ENCODE measurements at regions not wholly inside any gene's neighbourhood (a gene's known extent, or its start where the extent isn't known, plus 50 kb on each side); places are given as distances from the start of the nearest gene placed in this dataset.

DNA sequence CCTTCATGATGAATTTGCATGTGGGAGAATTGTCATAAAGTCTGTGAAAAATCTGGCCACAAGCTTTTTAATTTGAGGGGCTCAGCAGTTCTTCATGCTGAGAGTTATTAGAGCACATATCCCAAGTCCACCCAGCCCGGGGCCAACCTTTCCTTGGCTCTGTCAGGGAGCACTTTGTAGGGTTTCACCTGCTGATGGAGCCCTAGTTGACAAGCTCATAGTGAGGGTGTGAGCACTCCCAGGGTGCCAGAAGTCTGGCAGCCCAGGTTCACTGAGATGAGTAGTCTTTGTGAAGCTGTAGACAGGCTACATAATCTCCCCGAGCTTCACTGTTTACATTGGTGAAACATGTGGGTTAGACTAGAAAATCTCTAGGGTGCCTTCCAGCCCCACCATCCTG lies 97.2 kb upstream of the NREP start:
- WGBS, 2 donors, result 29 to 63% methylated on average over 2 of the region's 2 CpGs
- Histone ChIP-seq H3K27ac (no peak overlapping the region), H3K4me1 (no peaks in the 10 kb centered on the region), H3K4me3 (no peak overlapping the region), H3K9me3 (no peaks in the 10 kb centered on the region), H3K27me3 (no peaks in the 10 kb centered on the region), H3K36me3 (replicated peaks in 1 of 2; ENCODE audit: insufficient read depth in 1 of 2, low read depth in 2 of 2) (no peaks in the 10 kb centered on the region)
- TF ChIP-seq, protein P1, sequence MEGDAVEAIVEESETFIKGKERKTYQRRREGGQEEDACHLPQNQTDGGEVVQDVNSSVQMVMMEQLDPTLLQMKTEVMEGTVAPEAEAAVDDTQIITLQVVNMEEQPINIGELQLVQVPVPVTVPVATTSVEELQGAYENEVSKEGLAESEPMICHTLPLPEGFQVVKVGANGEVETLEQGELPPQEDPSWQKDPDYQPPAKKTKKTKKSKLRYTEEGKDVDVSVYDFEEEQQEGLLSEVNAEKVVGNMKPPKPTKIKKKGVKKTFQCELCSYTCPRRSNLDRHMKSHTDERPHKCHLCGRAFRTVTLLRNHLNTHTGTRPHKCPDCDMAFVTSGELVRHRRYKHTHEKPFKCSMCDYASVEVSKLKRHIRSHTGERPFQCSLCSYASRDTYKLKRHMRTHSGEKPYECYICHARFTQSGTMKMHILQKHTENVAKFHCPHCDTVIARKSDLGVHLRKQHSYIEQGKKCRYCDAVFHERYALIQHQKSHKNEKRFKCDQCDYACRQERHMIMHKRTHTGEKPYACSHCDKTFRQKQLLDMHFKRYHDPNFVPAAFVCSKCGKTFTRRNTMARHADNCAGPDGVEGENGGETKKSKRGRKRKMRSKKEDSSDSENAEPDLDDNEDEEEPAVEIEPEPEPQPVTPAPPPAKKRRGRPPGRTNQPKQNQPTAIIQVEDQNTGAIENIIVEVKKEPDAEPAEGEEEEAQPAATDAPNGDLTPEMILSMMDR (IDR thresholded peaks at IDR 0.05), result no peak
- no peak for TF ChIP-seq POLR2A (IDR thresholded peaks at IDR 0.05)
- intact Hi-C loops (cut with DNase I), result no loop called here
- ATAC-seq, result no peak
- DNase-seq, result no peak

DNA sequence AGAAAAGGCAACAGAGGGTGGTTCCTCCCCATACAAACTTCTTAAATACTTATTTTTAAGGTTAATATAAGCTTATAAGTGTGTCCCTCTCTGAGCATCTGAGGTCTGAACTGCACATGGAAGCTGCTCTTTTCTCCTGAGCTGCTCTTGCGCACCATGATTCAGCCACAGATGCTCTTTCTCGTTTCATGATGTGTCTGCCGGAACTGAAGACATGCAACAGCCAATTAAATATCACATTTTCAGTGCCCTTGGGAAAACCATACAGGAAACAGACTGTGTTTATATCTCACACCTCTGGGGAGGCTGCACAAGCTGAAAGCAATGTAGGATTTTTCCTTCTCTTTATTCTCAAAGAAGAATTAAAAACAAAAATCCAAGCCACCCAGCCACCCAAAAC lies 96.8 kb upstream of the NREP start:
- intact Hi-C loops (cut with DNase I), result no loop called here
- 63 to 73% methylated on average over 3 of the region's 3 CpGs for WGBS, 2 donors
- no peak for DNase-seq

DNA sequence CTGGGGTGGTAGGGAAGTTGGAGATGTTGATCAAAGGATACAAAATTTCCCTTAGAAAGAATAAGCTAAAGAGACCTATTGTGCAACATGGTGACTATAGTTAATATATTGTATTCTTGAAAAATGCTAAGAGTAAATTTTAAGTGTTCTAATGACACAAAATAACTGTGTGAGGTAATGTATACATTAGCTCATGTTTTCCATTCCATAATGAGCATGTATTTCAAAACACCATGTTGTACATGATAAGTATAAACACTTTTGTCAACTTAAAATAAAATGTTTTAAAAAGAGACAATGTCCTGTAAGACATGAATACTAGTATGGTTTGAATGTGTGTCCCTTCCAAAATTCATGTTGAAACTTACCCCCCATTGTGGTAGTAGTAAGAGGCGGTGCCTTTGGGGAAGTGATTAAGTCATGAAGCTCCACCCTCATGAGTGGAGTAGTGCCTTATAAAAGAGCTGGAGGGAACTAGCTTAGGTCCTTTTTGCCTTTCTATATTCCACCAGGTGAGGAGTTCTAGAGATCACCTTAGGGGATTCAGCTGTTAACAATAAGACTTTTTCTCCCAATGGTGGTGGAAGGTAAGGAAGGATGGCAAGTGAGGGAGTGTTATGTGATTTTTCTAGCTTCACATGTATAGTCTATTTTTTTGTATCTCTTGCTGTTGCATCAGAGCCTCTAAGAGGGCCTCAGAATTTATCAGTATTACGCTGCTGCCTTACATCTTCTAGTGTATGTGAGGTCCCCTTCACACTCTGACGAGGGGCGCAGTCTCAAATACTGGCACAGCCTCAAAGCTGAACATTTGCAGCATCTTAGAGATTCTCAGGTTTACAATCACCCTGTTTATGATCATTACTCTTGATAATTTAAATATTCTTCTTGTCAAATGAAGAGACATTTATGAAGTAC lies 94.9 kb upstream of the NREP start:
- intact Hi-C loops (cut with DNase I), result no loop called here
- ATAC-seq (no peak), DNase-seq (no peak)
- Histone ChIP-seq H3K27me3 (no peaks in the 10 kb centered on the region), H3K36me3 (replicated peaks in 1 of 2; ENCODE audit: insufficient read depth in 1 of 2, low read depth in 2 of 2) (no peaks in the 10 kb centered on the region), H3K9me3 (no peaks in the 10 kb centered on the region), H3K4me1 (no peaks in the 10 kb centered on the region), H3K4me3 (no peak overlapping the region), H3K27ac (no peak overlapping the region)
- WGBS, 2 donors, result 91 to 92% methylated on average over 4 of the region's 4 CpGs
- no peak for TF ChIP-seq POLR2A (IDR thresholded peaks at IDR 0.05)
- TF ChIP-seq, protein P1 (IDR thresholded peaks at IDR 0.05), result no peak

More for the DNA sequence above, 96.8 kb upstream of the NREP start:
- TF ChIP-seq POLR2A (IDR thresholded peaks at IDR 0.05), result no peak
- TF ChIP-seq, protein P1 (IDR thresholded peaks at IDR 0.05), result no peak
- Histone ChIP-seq H3K36me3 (replicated peaks in 1 of 2; ENCODE audit: insufficient read depth in 1 of 2, low read depth in 2 of 2) (no peaks in the 10 kb centered on the region), H3K4me3 (no peak overlapping the region), H3K27me3 (no peaks in the 10 kb centered on the region), H3K4me1 (no peaks in the 10 kb centered on the region), H3K9me3 (no peaks in the 10 kb centered on the region), H3K27ac (no peak overlapping the region)
- ATAC-seq, result no peak

DNA sequence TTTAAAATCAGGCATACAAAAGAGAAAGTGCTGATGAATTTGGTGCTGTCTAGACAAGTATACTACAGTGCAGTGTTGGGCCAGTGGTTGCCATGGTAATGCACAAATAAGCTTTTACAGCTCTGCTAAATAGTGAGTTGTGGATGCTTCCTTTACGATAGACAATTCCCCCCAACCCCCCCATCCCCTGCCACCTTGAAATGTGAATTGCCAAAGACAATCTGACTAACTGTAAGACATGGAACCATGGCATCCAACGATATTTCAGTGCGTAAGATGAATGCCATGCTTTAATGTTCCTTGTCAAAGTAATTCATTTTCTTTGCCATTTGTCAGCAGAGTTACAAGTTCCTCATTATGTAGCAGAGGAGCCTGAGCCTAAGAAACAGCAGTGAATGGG lies 91.5 kb upstream of the NREP start:
- WGBS, 2 donors, result 79 to 83% methylated on average over 3 of the region's 3 CpGs
- TF ChIP-seq, protein P1 (IDR thresholded peaks at IDR 0.05), result no peak
- no peak for TF ChIP-seq POLR2A (IDR thresholded peaks at IDR 0.05)
- Histone ChIP-seq H3K27ac (no peak overlapping the region), H3K4me3 (no peak overlapping the region), H3K4me1 (no peaks in the 10 kb centered on the region), H3K27me3 (peaks cover 0 to 1% of the 10 kb centered on the region in 2 donors), H3K9me3 (no peaks in the 10 kb centered on the region), H3K36me3 (replicated peaks in 1 of 2; ENCODE audit: insufficient read depth in 1 of 2, low read depth in 2 of 2) (no peaks in the 10 kb centered on the region)
- DNase-seq, result no peak
- intact Hi-C loops (cut with DNase I), result no loop called here
- no peak for ATAC-seq
